GM06990 (cell line): ENCODE measurements at regions not wholly inside any gene's neighbourhood (a gene's known extent, or its start where the extent isn't known, plus 50 kb on each side); places are given as distances from the start of the nearest gene placed in this dataset.

ENCODE experiments used
- DNase-seq: peaks from one replicate; pipeline ENCODE4 v3.0.0-alpha.2; 2011; ENCODE audit not compliant: insufficient read length; ENCODE audit errors: extremely low read depth
- H3K27me3 ChIP-seq: replicated peaks from 2 replicates; pipeline ENCODE4 v1.6.0; 2011; ENCODE audit warnings: low read length; ENCODE audit not compliant: control insufficient read depth, insufficient read depth
- H3K36me3 ChIP-seq: 2 replicates; pipeline ENCODE4 v1.5.1; 2011; ENCODE audit warnings: low read length; ENCODE audit not compliant: control insufficient read depth, insufficient read depth
- H3K4me3 ChIP-seq: replicated peaks from 2 replicates; pipeline ENCODE4 v1.5.1; 2011; ENCODE audit warnings: low read depth, mild to moderate bottlenecking, control low read depth, low read length
- CTCF ChIP-seq: IDR thresholded peaks from 2 replicates; pipeline ENCODE4 v1.5.1; 2011; ENCODE audit warnings: low read length, control low read depth, mild to moderate bottlenecking, inconsistent platforms; ENCODE audit not compliant: insufficient read depth, poor library complexity, severe bottlenecking

GRCh38 chr3:155009217-155009616, 70.9 kb upstream of the MME start:
- no peak for TF ChIP-seq CTCF
- no peak for DNase-seq
- Histone ChIP-seq H3K27me3 (no peaks in the 10 kb centered on the region), H3K4me3 (no peak overlapping the region), H3K36me3 (no peaks in the 10 kb centered on the region)

- DNase-seq: no peak
- Histone ChIP-seq H3K36me3 (no peaks in the 10 kb centered on the region), H3K4me3 (no peak overlapping the region), H3K27me3 (no peaks in the 10 kb centered on the region)
- no peak for TF ChIP-seq CTCF
Observed at GRCh38 chr3:155007729-155008128, 72.4 kb upstream of the MME start.

GRCh38 chr3:155001289-155002010, 78.7 kb upstream of the MME start:
- no peak for TF ChIP-seq CTCF
- Histone ChIP-seq H3K4me3 (no peak overlapping the region), H3K36me3 (no peaks in the 10 kb centered on the region), H3K27me3 (no peaks in the 10 kb centered on the region)
- DNase-seq: no peak

GRCh38 chr3:154992655-154993054, 87.5 kb upstream of the MME start:
- TF ChIP-seq CTCF: no peak
- DNase-seq: no peak
- no peaks in the 10 kb centered on the region for H3K27me3 ChIP-seq
- no peak overlapping the region for H3K4me3 ChIP-seq
- no peaks in the 10 kb centered on the region for H3K36me3 ChIP-seq

- no peaks in the 10 kb centered on the region for H3K36me3 ChIP-seq
- no peaks in the 10 kb centered on the region for H3K27me3 ChIP-seq
- TF ChIP-seq CTCF: no peak
- no peak overlapping the region for H3K4me3 ChIP-seq
- no peak for DNase-seq
Observed at GRCh38 chr3:154990543-154990942, 89.6 kb upstream of the MME start.

GRCh38 chr3:154987846-154988245, 92.3 kb upstream of the MME start:
- Histone ChIP-seq H3K27me3 (no peaks in the 10 kb centered on the region), H3K36me3 (no peaks in the 10 kb centered on the region), H3K4me3 (no peak overlapping the region)
- no peak for TF ChIP-seq CTCF
- DNase-seq: no peak
